Neural progenitor cell (in vitro differentiated cells): ENCODE measurements at regions not wholly inside any gene's neighbourhood (a gene's known extent, or its start where the extent isn't known, plus 50 kb on each side); places are given as distances from the start of the nearest gene placed in this dataset.

Source experiments
- EZH2 ChIP-seq: fragments of 200-600 bp; sonication (generic); IDR thresholded peaks from 2 replicates; pipeline ENCODE4 v1.6.1; 2017; ENCODE audit warnings: antibody characterized with exemption, mild to moderate bottlenecking, moderate library complexity
- EZH2phosphoT487 ChIP-seq: fragments of 200-600 bp; sonication (generic); IDR thresholded peaks from 2 replicates; pipeline ENCODE4 v1.6.1; 2017; ENCODE audit warnings: antibody characterized with exemption

GRCh38 chr3:118473343-118473742 is 561.3 kb downstream of the IGSF11 start:
- TF ChIP-seq EZH2phosphoT487: no peak
- no peak for TF ChIP-seq EZH2
